Esophagus muscularis mucosa (tissue), 4 donors: ENCODE measurements at regions not wholly inside any gene's neighbourhood (a gene's known extent, or its start where the extent isn't known, plus 50 kb on each side); places are given as distances from the start of the nearest gene placed in this dataset.
A peak's percentile ranks its signal among the peaks of the same experiment; 100 is the strongest.

Experiments
- DNase-seq: peaks from one replicate; pipeline ENCODE4 v3.0.0-alpha.2; 2017; ENCODE audit errors: extremely low spot score
- H3K27ac ChIP-seq, 4 donors: fragments of 200-600 bp; sonication (generic); replicated peaks in 1 of 4; 1 replicate in 3 of 4; 2 replicates in 1 of 4; pipeline ENCODE4 v1.5.1; 2016 to 2019; ENCODE audit warnings: mild to moderate bottlenecking in 1 of 4
- H3K27me3 ChIP-seq, 4 donors: fragments of 200-600 bp; sonication (generic); one replicate each; pipeline versions ENCODE4 v1.5.1 to v1.6.0; 2016 to 2019
- H3K36me3 ChIP-seq, 4 donors: fragments of 200-600 bp; sonication (generic); one replicate each; pipeline ENCODE4 v1.5.1; 2016 to 2019
- H3K4me1 ChIP-seq, 4 donors: fragments of 200-600 bp; sonication (generic); one replicate each; pipeline ENCODE4 v1.5.1; 2016 to 2019
- H3K4me3 ChIP-seq, 4 donors: fragments of 200-600 bp; sonication (generic); 1 replicate in 2 of 4; 2 replicates in 2 of 4; pipeline ENCODE4 v1.5.1; 2016 to 2019; ENCODE audit warnings: mild to moderate bottlenecking in 4 of 4, moderate library complexity in 1 of 4
- H3K9me3 ChIP-seq, 4 donors: fragments of 200-600 bp; sonication (generic); 1 replicate in 3 of 4; 2 replicates in 1 of 4; pipeline ENCODE4 v1.5.1; 2016 to 2019
- EP300 ChIP-seq: sonication (generic); formaldehyde crosslinking; IDR thresholded peaks from one replicate; pipeline ENCODE4 v1.6.1; 2017; ENCODE audit warnings: antibody characterized with exemption
- POLR2A ChIP-seq: fragments of 450-650 bp; IDR thresholded peaks from one replicate; pipeline ENCODE4 v1.6.1; 2017; ENCODE audit warnings: antibody characterized with exemption, moderate library complexity, mild to moderate bottlenecking, low read depth
- POLR2AphosphoS5 ChIP-seq, 2 donors: sonication (generic); formaldehyde crosslinking; IDR thresholded peaks; one replicate each; pipeline ENCODE4 v1.6.1; 2017; ENCODE audit warnings: antibody characterized with exemption in 2 of 2
- WGBS: methylation state at CpG from one replicate; pipeline ENCODE4 v1.1.5; 2018; 5-methylcytosine and 5-hydroxymethylcytosine counted together
- intact Hi-C: fragments of 100-400 bp; cut with DNase I; formaldehyde crosslinking; loops from one replicate; pipeline ENCODE4 v1.15.1; 2023
- TF ChIP-seq, protein P1 (sequence below), 3 experiments: fragments of 200-600 bp in 2 of 3; fragments of 450-650 bp in 1 of 3; sonication (generic) in 2 of 3; IDR thresholded peaks; one replicate each; pipeline ENCODE4 v1.5.1; 2017 to 2019; ENCODE audit warnings: antibody characterized with exemption in 3 of 3, mild to moderate bottlenecking in 2 of 3, moderate library complexity in 1 of 3

GRCh38 chr7:15862016-15862780, 175.7 kb upstream of the MEOX2 start:
- Histone ChIP-seq H3K27me3 (no peaks in the 10 kb centered on the region), H3K4me1 (peaks cover 4 to 35% (median 29%) of the 10 kb centered on the region in 4 donors), H3K4me3 (no peak overlapping the region), H3K36me3 (no peaks in the 10 kb centered on the region), H3K9me3 (no peaks in the 10 kb centered on the region), H3K27ac (peak overlapping the region; percentile 44 to 61 (median 58))
- TF ChIP-seq, protein P1, sequence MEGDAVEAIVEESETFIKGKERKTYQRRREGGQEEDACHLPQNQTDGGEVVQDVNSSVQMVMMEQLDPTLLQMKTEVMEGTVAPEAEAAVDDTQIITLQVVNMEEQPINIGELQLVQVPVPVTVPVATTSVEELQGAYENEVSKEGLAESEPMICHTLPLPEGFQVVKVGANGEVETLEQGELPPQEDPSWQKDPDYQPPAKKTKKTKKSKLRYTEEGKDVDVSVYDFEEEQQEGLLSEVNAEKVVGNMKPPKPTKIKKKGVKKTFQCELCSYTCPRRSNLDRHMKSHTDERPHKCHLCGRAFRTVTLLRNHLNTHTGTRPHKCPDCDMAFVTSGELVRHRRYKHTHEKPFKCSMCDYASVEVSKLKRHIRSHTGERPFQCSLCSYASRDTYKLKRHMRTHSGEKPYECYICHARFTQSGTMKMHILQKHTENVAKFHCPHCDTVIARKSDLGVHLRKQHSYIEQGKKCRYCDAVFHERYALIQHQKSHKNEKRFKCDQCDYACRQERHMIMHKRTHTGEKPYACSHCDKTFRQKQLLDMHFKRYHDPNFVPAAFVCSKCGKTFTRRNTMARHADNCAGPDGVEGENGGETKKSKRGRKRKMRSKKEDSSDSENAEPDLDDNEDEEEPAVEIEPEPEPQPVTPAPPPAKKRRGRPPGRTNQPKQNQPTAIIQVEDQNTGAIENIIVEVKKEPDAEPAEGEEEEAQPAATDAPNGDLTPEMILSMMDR (IDR thresholded peaks at IDR 0.05) = no peak
- TF ChIP-seq EP300 = no peak
- TF ChIP-seq POLR2AphosphoS5 (IDR thresholded peaks at IDR 0.05) = no peak
- no peak for TF ChIP-seq POLR2A
- intact Hi-C loops = no loop called here
- DNase-seq = no peak
- 24% methylated on average over 4 of the region's 4 CpGs for WGBS

GRCh38 chr7:15860264-15860949, 173.9 kb upstream of the MEOX2 start:
- Histone ChIP-seq H3K9me3 (no peaks in the 10 kb centered on the region), H3K4me1 (peaks cover 4 to 35% (median 29%) of the 10 kb centered on the region in 4 donors), H3K27me3 (no peaks in the 10 kb centered on the region), H3K27ac (no peak overlapping the region), H3K36me3 (no peaks in the 10 kb centered on the region), H3K4me3 (no peak overlapping the region)
- intact Hi-C loops = no loop called here
- TF ChIP-seq POLR2A (no peak), EP300 (no peak), POLR2AphosphoS5 (IDR thresholded peaks at IDR 0.05) (no peak)
- 85% methylated on average over 1 of the region's 1 CpG for WGBS
- no peak for DNase-seq

- no peak for DNase-seq
- no peak for TF ChIP-seq POLR2AphosphoS5 (IDR thresholded peaks at IDR 0.05)
- no peak for TF ChIP-seq POLR2A
- TF ChIP-seq, protein P1 (IDR thresholded peaks at IDR 0.05) = no peak
- TF ChIP-seq EP300 = no peak
- 84% methylated on average over 3 of the region's 3 CpGs for WGBS
These were observed 170.5 kb upstream of the MEOX2 start for GRCh38 chr7:15857026-15857425.

GRCh38 chr7:15856311-15856710, 169.8 kb upstream of the MEOX2 start:
- Histone ChIP-seq H3K9me3 (no peaks in the 10 kb centered on the region), H3K4me3 (no peak overlapping the region), H3K36me3 (no peaks in the 10 kb centered on the region), H3K27me3 (no peaks in the 10 kb centered on the region), H3K4me1 (peaks cover 0 to 17% (median 10%) of the 10 kb centered on the region in 4 donors), H3K27ac (no peak overlapping the region)
- no peak for DNase-seq
- TF ChIP-seq, protein P1 (IDR thresholded peaks at IDR 0.05) = no peak
- TF ChIP-seq POLR2AphosphoS5 (IDR thresholded peaks at IDR 0.05) (no peak), POLR2A (no peak), EP300 (no peak)
- intact Hi-C loops = no loop called here

More at GRCh38 chr7:15857026-15857425, 170.5 kb upstream of the MEOX2 start:
- H3K27ac ChIP-seq = no peak overlapping the region
- H3K36me3 ChIP-seq = no peaks in the 10 kb centered on the region
- intact Hi-C loops = no loop called here
- no peaks in the 10 kb centered on the region for H3K27me3 ChIP-seq
- H3K9me3 ChIP-seq = no peaks in the 10 kb centered on the region
- H3K4me3 ChIP-seq = no peak overlapping the region
- peaks cover under 1 to 24% (median 17%) of the 10 kb centered on the region in 4 donors for H3K4me1 ChIP-seq

DNA sequence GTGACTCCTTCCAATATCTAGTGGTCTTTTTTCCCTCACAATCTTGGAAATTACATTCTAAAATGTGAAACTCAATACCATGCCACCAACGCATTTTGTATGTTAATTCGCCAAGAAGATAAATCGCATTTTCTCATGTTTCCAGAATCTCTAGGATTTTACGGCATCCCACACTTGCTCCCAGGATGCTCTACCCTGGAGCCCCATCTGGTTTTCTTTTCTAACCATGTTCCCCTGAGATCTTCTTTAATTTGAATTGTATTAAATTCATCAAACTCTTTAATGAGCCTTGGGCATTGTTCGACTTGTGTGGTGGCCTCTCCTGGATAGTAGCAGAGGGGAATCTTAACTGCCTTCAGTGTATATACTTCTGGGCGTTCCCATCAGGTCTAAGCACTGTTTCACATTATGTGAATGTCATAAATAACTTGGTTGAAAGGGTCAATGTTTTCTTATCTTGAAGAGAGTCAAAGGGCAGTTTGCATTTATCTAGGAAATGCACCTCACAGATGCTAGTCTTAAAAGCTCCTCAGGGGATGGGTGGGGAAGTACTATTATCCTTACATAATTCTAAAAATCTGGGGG, 169.1 kb upstream of the MEOX2 start:
- 82% methylated on average over 6 of the region's 6 CpGs for WGBS
- TF ChIP-seq, protein P1 (IDR thresholded peaks at IDR 0.05) = no peak
- TF ChIP-seq POLR2AphosphoS5 (IDR thresholded peaks at IDR 0.05) = no peak
- TF ChIP-seq EP300 = no peak
- no peak for TF ChIP-seq POLR2A
- Histone ChIP-seq H3K36me3 (no peaks in the 10 kb centered on the region), H3K4me1 (peaks cover 0 to 16% (median 9%) of the 10 kb centered on the region in 4 donors), H3K27ac (no peak overlapping the region), H3K9me3 (no peaks in the 10 kb centered on the region), H3K27me3 (no peaks in the 10 kb centered on the region), H3K4me3 (no peak overlapping the region)
- intact Hi-C loops = no loop called here
- DNase-seq = no peak
